Tongue (tissue), 1 donor: ENCODE measurements at regions not wholly inside any gene's neighbourhood (a gene's known extent, or its start where the extent isn't known, plus 50 kb on each side); places are given as distances from the start of the nearest gene placed in this dataset.
"Not testable (repeated sequence)": the region's sequence is repeated elsewhere in the genome, so short reads cannot be mapped to it uniquely, and the experiment has no call there.

Experiments used
- DNase-seq: peaks from one replicate; pipeline ENCODE4 v3.0.0-alpha.2; 2015

DNA sequence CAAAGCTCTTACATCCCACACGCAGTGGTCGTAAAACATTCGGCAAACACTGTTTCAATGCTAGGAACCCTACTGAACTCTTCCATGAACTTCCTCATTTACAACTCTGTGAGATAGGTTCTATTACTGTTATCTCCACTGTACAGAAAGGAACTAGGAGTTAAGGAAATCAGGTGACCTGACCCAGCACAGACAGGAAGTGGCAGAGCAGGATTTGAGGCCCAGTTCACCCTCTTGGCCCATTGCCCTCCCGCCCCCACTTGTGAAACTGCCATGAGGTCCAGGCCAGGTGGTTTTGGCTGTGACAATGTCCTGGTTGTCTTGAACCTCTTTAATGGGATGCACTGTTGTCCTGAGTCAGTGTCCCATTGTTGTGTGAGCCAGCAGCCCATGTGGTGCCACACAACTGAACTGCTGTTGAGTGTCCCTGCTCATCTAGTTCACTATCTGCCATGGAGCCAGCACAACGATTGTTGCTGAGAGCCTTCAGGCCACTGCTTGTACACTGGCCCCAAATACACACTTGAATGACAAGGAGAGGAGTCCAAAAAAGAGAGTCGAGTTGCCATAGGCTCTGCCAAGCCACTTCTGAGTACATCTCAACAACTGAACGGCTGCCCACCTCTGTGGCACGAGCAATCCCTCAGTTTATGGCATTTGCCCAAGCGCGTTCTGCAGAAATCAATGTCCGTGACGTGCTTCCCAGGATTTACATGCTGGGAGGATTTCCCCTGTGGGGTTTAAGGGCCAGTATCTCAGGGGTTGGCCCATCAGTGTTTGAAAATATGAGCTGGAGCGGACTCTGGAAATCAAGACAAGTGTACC lies 484.6 kb downstream of the TSHZ3 start:
- peak; percentile 32 for DNase-seq

DNA sequence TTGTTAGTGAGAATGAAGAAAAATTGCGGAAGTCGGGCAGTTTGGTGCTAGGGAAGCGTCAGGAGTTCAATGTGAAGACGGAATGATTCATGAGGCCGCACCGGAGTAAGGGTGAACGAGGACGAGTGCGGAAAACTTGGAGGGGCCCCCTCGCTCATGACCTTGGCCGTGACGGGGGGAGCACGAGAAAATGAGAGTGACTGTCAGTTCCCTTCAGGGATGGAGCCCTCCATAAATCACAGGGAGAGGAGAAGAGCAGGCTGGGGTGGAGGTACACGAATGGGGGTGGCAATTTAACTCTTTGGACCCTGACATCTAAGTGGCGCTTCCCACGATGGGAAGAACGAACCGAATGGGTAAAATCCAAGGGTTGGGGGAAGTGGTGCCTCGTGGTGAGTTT lies 486.4 kb downstream of the TSHZ3 start:
- DNase-seq, result no peak

DNA sequence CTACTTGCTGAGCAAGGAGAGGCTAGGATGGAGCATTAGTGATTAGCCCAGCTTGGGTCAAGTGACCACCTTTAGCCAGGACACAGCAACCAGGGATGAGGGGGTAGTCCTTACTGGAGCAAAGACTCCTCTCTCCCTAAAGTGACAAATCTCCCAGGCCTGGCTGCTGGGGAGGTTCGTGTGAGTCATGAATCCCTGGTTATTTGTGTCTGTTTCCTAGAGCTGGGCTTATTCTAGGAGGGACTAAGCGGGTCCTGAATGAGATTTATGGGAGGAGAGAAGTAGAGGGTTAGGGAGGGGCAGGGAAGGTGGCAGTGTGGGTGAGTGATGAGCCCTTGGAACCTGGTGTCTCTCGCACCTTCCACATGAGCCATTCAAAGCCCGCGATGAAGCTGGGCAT lies 487.3 kb downstream of the TSHZ3 start:
- no peak for DNase-seq

DNA sequence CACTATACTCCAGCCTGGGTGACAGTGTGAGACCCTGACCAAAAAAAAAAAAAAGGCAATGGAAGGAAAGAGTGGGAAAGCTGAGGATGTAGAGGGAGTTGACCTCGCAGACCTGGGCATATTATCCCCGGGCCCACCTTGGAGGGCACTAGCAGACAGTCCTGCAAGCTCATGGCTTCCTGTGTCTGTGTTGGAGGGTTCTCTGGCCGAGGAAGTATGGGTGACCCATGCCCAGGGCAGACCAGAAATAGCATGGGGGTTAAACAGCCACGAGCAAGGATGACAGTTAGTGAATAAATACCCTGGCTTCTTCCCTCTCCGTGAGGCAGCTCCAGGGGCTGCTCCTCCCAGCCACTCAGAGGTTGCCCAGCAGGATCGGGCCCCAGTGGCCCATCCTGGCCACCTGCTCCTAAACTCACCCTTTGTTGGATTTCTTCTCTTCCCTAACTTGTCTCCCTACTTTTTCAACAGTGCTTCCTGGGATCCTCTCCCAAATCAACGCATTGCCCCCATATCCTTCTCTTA lies 485.8 kb downstream of the ZNF536 start:
- no peak for DNase-seq

DNA sequence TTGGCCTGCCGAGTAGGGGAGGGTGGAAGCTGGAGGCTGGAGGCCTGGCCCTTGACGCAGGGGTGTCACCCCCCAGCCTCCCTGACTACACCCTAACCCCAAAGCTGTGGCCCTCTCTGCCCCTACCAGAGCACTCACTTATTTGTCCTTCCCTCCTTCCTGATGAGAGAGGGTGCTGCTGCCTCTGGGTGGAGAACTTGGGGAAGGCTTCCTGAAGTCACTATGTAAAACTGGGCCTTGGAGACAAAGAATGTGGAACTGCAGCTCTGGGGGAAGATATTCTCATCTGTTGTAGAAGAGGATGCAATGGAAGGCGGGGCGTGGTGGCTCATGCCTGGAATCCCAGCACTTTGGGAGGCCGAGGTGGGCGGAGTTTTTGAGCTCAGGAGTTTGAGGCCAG lies 485.2 kb downstream of the ZNF536 start:
- DNase-seq, result no peak

DNA sequence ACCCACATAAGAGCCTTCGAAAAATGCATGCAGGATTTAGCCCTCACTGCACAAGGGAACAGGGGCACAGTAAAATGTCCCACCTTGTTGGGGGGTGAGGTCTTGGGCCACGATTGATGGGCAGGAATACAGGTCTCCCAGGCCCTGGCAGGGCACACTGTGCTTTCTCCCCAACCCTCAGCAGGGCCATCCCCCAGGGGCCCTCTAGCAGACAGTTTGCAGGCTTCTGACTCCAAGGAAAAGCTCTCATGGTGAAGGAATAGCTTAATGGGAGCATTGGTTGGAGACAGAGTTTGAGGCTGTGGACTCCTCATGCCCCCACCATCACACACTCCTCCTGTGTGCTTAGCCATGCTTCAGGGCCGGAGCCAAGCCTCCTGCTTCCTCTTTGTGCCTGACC lies 484.6 kb downstream of the ZNF536 start:
- no peak for DNase-seq

DNA sequence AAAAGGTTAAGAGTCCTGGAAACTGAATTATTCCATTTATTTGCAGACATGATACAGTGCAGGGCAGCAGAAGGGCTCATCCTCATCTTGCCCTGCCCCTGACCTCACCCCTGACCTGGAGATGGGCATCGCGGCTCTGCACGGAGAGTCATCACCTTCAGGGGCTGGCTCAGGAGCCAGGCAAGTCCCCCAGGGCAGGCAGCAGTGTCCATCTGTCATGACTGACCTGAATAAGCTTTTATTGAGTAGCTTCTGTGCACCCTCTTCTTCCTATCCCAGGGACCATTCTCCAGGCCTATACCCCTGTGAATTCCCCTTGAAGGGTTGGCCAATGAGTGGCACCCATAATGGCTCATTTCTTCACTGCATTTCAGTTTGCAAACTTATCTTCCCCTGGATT lies 484.2 kb downstream of the ZNF536 start:
- DNase-seq, result no peak

DNA sequence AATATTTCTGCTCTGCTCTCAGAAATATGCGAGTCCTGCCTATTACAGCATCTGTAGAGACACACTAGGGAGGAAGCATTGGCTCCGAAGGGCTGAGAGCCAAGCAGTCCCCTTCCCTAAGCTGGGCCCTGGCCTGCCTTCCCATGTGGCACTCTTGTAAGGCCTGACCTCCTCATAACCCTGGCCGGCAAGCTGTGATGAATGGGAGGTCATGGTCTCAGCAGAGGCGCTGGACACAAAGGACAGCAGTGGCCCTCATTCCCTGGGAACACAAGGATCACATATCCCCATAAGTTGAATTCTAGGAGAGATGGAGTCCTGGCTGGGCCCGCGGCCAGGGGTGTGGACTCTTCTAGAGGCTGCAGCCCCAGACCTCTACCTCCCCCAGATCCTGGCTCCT lies 483.3 kb downstream of the ZNF536 start:
- no peak for DNase-seq

DNA sequence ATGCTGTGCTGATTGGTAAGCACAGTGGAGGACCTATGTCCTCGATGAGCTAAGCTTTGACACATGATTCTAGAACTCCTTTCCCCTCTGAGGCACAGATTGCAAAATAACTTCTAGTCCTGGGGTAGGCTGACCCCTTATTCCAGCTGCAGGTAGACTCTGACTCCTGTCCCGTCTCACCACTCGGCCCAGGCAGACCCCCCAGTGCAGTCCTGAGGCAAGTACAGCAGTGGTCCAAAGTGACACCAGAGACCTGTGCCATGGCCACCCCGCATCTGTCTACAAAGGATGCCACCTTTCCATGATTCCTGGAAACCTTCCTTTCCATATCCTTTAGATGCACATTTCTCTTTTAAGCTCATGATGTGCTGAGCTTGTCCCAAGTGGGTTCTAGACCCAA lies 482.5 kb downstream of the ZNF536 start:
- no peak for DNase-seq

DNA sequence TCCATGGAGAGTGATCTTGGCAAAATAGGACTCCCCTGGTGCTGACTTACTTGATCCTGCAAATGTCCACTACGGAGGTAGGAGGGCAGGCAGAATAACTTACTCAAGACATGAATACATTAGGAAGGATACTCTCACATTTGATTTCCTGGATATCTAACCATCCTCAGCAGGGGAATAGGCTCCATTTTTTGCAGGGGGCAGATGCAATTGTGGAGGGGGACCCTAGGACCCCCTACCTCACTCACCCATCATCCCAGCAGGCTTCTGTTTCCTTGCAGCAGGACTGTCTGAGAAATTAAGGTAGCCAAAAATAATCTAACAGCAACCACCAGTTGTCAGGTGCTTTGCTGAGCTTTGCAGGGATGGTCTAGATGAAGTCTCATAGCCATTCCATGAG lies 482.0 kb downstream of the ZNF536 start:
- DNase-seq, result no peak

DNA sequence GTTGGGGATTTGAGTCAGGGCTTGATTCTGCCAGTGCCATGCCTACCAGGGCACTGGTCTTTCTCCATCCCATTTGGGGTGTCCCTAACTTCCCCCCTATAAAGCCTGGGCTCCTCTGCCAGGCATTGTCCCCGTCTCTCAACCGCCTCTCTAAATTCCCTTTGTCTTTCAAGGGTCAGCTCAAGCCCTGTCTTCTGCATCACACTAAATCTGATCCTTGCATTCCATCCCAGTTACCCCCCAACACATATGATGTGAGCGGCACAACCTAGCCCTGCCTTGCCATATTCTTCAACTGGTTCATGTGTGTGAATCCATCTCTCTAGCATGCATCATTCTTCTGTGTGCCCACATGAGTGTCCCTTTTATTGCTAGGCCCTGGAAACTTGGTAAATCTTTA lies 480.9 kb downstream of the ZNF536 start:
- no peak for DNase-seq

DNA sequence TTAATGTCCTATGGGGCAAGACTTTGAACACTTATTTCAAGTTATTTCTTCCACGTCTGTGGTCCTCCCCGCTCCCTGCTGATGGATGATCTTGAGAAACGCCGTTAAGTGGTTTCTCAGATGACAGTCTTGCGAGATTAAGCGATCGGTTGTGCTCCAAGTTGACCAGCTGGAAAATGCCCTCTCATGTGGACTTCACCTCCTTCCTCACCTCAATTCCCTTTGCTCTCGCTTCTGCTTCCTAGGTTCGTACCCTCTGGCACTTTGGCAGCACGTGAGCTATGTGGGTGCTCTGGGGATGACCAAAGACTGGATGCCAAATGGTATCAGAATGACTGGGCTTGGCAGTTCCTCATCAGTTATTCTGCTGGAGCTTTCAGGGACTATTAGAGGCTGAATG lies 480.0 kb downstream of the ZNF536 start:
- DNase-seq, result no peak

DNA sequence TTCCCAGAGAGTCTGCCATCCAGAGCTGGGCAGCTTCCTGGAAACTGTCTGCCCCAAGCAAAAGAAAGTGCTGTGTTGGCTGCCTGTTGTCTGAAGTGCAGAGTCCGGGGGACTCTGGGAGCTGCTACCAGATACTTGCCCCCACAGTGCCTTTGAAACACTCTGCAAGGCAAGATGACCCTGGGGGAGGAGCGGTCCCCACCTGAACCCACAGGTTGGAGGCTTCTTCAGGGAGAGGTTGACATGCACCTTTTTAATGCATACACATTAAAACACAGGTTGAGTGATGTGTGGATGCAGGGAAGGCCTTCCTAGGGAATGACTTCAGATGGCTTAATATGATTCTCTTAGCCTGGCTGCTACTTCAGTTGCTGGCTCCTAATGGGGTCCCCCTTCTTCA lies 479.5 kb downstream of the ZNF536 start:
- no peak for DNase-seq

DNA sequence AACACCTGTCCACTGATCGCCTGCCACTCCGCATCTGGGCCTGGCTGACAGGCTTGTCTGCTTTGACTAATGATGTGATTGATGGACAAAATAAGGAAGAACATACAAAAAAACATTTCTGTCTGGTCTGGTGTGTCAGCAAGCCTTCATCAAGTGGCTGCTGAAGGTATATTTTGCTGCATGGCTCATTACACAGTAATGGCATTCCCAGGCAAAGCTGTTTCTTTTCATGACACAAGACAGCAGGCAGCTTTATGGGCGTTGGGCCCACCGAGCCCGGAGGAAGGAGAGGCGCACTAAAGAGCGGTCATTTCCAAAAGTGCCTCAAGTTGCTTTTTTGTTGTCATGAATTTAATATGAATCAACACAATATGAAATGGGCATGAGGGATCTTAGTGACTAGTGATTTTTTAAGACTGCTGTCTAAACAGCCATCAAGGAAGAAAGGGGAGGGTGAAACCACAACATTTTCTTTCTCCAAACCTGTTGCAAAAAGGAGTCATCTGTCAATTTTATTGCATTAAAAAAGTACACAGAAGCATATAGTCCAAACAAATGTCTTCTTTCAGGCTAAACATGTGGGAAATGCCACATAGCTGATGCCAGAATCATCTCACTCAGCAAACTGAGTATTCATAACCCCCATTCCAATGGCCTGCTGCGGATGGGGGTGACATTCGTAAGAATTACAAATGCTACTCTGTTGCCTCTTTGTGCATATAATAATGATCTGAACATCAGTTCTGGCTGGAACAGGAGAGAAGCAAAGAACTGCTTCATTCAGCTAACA lies 476.6 kb downstream of the ZNF536 start:
- peak; percentile 51 for DNase-seq

DNA sequence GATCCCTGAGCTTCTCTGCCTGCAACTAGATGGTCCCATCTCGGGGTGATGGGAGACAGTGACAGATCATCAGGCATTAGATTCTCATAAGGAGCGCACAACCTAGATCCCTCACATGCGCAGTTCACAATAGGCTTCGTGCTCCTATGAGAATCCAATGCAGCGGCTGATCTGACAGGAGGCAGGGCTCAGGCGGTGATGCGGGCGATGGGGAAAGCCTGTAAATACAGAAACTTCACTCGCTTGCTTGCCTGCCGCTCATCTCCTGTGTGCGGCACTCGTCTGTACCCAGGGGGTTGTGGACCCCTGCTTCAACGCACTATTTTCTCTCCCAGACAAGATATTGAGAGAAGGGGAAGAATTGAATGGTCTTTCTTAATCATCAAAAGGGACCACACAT lies 473.9 kb downstream of the ZNF536 start:
- no peak for DNase-seq

DNA sequence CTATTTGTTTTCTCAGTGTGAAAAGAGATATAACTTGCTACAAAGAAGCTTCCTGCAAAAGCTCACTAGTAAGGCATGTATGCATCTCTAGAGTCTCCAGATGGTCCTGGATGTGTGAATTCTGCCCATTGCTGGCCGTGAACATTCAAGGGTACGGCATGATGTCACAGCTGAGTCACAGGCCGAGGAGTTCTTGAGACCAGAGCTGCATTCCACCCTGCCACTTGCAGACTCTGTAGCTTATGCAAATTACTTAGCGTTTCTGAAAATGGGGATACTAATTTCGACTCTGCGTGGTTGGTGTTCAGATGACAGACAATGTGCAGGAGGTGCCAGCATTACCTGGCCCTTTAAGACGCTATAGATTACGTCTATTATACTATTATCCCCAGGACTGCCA lies 470.7 kb downstream of the ZNF536 start:
- no peak for DNase-seq

DNA sequence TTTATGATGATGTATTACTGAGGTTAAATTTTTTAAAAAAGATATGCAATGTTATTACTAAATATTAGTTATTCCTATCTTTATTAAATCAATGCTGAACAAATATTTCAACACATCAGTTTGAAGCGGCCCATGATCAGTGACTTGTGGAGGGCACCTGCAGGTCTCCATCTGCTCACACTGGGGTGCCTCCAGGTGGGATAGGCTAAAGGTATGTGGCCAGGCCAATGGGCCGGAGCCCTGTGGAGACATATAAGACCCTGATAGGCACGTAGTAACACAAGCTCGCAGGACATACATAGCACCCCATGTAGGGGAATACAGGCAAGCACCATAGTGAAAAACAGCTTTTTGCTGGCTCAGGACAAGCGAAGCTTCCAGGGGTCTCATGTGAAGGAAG lies 469.8 kb downstream of the ZNF536 start:
- no peak for DNase-seq

DNA sequence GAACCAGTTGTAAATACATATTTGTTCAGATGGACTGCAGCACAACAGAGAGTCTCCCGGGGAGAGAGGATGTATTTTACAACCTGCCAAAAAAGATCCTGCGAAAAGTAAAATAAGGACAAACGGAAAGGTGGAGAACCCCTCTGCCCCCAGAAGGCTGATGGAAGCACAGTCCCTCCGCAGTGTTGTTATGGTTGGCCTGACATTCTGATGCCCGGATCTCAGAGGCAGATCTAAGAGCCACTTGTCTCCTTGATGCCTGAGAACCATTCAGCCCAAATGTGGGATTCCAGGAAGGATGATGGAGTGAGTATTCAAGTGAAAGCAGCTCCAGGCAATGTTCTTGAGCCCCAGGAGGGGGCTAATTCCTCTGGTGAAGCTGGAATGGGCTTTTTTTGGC lies 458.7 kb downstream of the ZNF536 start:
- no peak for DNase-seq

DNA sequence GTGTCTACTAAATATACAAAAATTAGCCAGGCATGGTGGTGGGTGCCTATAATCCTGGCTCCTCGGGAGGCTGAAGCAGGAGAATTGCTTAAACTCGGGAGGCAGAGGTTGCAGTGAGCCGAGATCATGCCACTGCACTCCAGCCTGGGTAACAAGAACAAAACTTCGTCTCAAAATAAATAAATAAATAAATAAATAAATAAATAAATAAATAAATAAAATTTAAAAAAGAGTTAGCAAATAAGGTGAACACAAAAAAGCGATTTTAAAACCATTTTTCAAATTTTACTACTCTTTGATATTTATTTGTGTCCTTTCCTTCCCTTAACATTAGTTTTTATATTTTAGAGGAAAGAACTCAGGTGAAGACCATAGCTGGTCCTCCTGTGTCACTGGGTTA lies 453.3 kb downstream of the ZNF536 start:
- not testable (repeated sequence) for DNase-seq

DNA sequence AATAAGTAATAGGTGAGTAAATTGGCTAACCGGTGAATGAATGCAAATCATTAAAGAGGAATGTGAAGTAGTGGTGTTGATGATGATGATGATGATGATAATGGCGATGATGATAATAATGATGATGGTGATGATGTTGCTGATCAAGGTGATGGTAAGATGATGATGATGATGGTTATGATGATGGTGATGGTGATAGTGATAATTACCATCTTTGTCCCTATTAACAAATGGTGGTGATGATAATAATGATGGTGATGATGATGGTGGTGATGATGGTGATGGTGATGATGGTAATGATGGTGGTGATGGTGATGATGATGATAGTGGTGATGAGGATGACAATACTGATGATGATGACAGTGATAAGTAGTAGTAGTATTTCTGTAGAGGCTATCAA lies 452.6 kb downstream of the ZNF536 start:
- no peak for DNase-seq

DNA sequence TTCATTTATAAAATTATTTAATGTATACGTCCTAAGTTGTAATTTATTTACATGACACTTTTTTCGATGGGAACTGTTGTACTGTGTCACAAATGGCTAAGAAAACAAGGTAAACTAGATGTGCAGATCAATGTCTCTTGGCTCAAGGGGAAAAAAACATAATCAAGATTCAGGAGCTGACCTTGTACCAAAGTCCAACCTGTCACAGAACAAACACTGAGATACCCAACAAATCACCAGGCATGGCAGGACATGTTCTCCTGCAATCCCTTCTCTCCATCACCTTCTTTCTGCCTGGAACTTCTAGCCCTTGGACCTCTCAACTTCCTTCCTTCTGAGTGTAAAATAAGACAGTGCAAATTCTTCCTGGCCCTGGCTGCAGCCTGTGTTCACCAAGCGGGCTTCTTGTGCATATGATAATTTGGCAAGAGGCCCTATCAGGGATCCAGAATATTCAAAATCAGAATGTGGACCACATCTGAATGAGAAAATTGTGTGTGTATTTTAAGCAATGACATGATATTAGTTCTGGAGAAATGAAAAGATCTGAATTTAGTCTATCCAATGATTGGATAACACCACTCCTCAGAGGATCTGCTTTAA lies 445.9 kb downstream of the ZNF536 start:
- no peak for DNase-seq

DNA sequence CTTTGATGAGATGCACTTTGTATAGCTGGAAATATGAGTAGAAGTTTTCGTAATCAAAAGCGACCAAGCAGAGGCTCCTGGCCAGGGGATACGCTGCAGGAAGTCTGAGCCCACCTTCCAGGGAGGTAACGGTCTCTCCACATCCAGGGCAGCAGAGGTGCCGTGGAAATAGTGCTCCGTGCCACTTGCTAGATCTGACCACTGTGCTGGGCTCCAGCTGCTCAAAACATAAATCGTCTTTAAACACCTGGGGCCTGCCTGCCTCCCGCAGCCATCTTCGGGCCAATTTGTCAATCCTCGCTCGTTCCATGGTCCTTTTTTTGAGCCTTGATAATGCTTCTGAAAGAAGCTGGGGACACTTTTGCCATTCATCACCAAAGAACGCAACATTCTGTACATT lies 445.0 kb downstream of the ZNF536 start:
- DNase-seq, result no peak

DNA sequence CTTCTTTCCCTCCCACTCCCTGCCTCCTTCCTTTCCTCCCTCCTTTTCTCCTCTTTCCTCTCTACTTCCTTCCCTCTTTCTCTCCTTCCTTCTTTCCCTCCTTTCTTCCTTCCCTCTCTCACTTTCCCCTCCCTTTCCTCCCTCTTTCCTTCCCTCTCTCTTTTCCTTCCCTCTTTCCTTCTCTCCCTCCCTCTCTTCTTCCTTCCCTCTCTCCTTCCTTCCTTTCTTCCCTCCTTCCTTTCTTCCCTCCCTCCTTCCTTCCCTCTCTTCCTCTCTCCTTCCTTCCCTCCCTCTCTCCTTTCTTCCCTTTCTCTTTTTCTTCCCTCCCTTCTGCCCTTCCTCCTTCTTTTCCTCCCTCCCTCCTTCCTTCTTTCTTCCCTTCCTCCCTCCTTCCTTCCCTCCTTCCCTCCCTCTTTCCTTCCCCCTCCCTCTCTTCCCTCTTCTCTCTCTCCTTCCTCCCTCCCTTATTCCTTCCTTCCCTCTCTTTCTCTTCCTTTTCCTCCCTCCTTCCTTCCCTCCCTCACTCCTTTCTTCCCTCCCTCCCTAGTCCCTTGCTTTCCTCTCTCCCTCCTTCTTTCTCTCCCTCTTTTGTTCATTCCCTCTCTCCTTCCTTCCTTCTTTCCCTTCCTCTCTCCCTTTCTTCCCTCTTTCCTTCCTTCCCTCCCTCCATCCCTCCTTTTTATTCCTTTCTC lies 443.9 kb downstream of the ZNF536 start:
- no peak for DNase-seq
